SK-N-SH treated with all-trans-retinoic acid at 6 μM for 48 hours (cell line): ENCODE measurements at regions not wholly inside any gene's neighbourhood (a gene's known extent, or its start where the extent isn't known, plus 50 kb on each side); places are given as distances from the start of the nearest gene placed in this dataset.

ENCODE experiments used
- ARNTL ChIP-seq: fragments of 450-650 bp; formaldehyde crosslinking; IDR thresholded peaks from 2 replicates; pipeline ENCODE4 v1.5.0; 2020; ENCODE audit warnings: low read depth, mild to moderate bottlenecking, moderate library complexity, borderline replicate concordance
- CREB5 ChIP-seq: fragments of 250-450 bp; sonication (Bioruptor Pico); IDR thresholded peaks from 2 replicates; pipeline ENCODE4 v1.5.1; 2020; ENCODE audit warnings: low read depth, mild to moderate bottlenecking, moderate library complexity
- CSDC2 ChIP-seq: fragments of 250-450 bp; sonication (Bioruptor Pico); IDR thresholded peaks from 2 replicates; pipeline ENCODE4 v1.5.0; 2020; ENCODE audit warnings: mild to moderate bottlenecking, moderate library complexity
- OSR1 ChIP-seq: fragments of 250-450 bp; sonication (Bioruptor Pico); IDR thresholded peaks from 2 replicates; pipeline ENCODE4 v1.8.0; 2022; ENCODE audit warnings: moderate library complexity, mild to moderate bottlenecking, inconsistent platforms
- PATZ1 ChIP-seq: fragments of 250-450 bp; sonication (Bioruptor Pico); IDR thresholded peaks from 2 replicates; pipeline ENCODE4 v1.8.0; 2020; ENCODE audit warnings: mild to moderate bottlenecking, moderate library complexity, borderline replicate concordance
- POU6F1 ChIP-seq: fragments of 250-450 bp; sonication (Bioruptor Pico); IDR thresholded peaks from 2 replicates; pipeline ENCODE4 v1.8.0; 2021; ENCODE audit warnings: low read depth, mild to moderate bottlenecking, moderate library complexity, borderline replicate concordance
- RARB ChIP-seq: fragments of 250-450 bp; sonication (Bioruptor Pico); IDR thresholded peaks from 2 replicates; pipeline ENCODE4 v1.8.0; 2021; ENCODE audit warnings: mild to moderate bottlenecking, moderate library complexity
- TCF4 ChIP-seq: fragments of 250-450 bp; sonication (Bioruptor Pico); IDR thresholded peaks from 2 replicates; pipeline ENCODE4 v1.8.0; 2021; ENCODE audit warnings: mild to moderate bottlenecking, moderate library complexity, borderline replicate concordance
- TSHZ2 ChIP-seq: fragments of 250-450 bp; sonication (Bioruptor Pico); IDR thresholded peaks from 2 replicates; pipeline ENCODE4 v1.5.0; 2020; ENCODE audit warnings: mild to moderate bottlenecking, moderate library complexity
- ZFP3 ChIP-seq: fragments of 250-450 bp; sonication (Bioruptor Pico); IDR thresholded peaks from 2 replicates; pipeline ENCODE4 v1.5.0; 2020; ENCODE audit warnings: mild to moderate bottlenecking, moderate library complexity
- ZFP30 ChIP-seq: fragments of 450-650 bp; formaldehyde crosslinking; IDR thresholded peaks from 2 replicates; pipeline ENCODE4 v1.5.0; 2022; ENCODE audit warnings: mild to moderate bottlenecking, moderate library complexity
- ZNF70 ChIP-seq: fragments of 450-650 bp; formaldehyde crosslinking; IDR thresholded peaks from 2 replicates; pipeline ENCODE4 v1.5.0; 2020; ENCODE audit warnings: mild to moderate bottlenecking, moderate library complexity
- ZNF8 ChIP-seq: fragments of 450-650 bp; formaldehyde crosslinking; IDR thresholded peaks from 2 replicates; pipeline ENCODE4 v1.5.0; 2020; ENCODE audit warnings: mild to moderate bottlenecking, moderate library complexity

- TF ChIP-seq ZFP30 (CRISPR knock-in tag) (no peak), CSDC2 (CRISPR knock-in tag) (no peak), ZNF8 (CRISPR knock-in tag) (no peak), PATZ1 (CRISPR knock-in tag) (no peak), POU6F1 (CRISPR knock-in tag) (no peak), ZFP3 (CRISPR knock-in tag) (no peak), CREB5 (CRISPR knock-in tag) (no peak), ARNTL (no peak), OSR1 (CRISPR knock-in tag) (no peak), TCF4 (CRISPR knock-in tag) (no peak), ZNF70 (no peak), TSHZ2 (no peak), RARB (CRISPR knock-in tag) (no peak)
These were observed 108.7 kb upstream of the ADRA1B start for GRCh38 chr5:159807586-159807985.
